B cell (primary cell): ENCODE measurements at regions not wholly inside any gene's neighbourhood (a gene's known extent, or its start where the extent isn't known, plus 50 kb on each side); places are given as distances from the start of the nearest gene placed in this dataset.

Experiments
- EZH2 ChIP-seq: IDR thresholded peaks from 2 replicates; pipeline ENCODE4 v1.6.1; 2012; ENCODE audit warnings: borderline replicate concordance, low read depth, mild to moderate bottlenecking, moderate library complexity, low read length; ENCODE audit not compliant: insufficient read depth, poor library complexity, severe bottlenecking
- TF ChIP-seq, protein P1 (sequence below): fragments of 200-600 bp; IDR thresholded peaks from one replicate; pipeline ENCODE4 v1.8.0; 2022; ENCODE audit warnings: antibody characterized with exemption, mild to moderate bottlenecking

DNA sequence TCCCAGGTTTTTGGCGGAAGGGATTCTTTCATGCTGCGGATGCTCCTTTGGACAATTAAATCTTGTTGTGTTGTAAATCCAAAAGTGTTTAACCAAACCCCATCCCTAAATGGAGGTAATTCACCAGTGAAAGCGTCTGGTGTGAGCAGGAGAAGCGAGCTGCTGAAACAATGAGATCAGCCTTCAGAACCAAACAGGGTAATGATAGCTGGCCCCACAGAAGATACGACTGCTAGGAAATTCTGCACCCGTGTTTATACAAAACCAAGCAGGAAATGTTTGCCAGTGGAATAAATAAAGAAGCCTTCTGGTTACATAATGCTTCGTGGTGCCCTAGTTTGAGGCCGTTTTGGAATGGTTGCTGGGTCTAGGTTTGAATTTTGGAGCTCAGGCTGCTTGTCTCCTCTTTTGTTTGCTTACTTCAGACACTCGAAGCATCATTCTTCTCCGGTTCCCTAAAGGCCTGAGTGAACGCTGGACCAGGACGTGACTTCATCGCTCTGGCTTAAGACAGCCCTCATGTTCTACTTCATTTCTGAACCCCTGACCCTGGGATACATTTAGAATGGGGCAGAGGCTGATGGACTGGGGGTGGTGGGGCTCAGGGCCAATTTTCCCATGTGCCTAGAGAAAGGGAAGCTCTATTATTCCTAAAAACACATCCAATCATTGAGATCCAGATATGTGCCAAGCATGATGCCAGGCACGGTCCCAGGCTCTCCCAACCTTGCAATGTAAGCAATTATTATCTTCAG is 61.6 kb upstream of the JAG1 start:
- TF ChIP-seq EZH2: no peak
- TF ChIP-seq, protein P1, sequence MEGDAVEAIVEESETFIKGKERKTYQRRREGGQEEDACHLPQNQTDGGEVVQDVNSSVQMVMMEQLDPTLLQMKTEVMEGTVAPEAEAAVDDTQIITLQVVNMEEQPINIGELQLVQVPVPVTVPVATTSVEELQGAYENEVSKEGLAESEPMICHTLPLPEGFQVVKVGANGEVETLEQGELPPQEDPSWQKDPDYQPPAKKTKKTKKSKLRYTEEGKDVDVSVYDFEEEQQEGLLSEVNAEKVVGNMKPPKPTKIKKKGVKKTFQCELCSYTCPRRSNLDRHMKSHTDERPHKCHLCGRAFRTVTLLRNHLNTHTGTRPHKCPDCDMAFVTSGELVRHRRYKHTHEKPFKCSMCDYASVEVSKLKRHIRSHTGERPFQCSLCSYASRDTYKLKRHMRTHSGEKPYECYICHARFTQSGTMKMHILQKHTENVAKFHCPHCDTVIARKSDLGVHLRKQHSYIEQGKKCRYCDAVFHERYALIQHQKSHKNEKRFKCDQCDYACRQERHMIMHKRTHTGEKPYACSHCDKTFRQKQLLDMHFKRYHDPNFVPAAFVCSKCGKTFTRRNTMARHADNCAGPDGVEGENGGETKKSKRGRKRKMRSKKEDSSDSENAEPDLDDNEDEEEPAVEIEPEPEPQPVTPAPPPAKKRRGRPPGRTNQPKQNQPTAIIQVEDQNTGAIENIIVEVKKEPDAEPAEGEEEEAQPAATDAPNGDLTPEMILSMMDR: no peak
